Keratinocyte (primary cell): ENCODE measurements at regions not wholly inside any gene's neighbourhood (a gene's known extent, or its start where the extent isn't known, plus 50 kb on each side); places are given as distances from the start of the nearest gene placed in this dataset.

Experiments
- DNase-seq: peaks from one replicate; pipeline ENCODE4 v3.0.0-alpha.2; 2011; ENCODE audit warnings: low read depth, missing footprints, low spot score
- FAIRE-seq: peaks from 2 replicates; lab custom pipeline; 2011; peaks lifted over from hg19 to GRCh38; lab: Jason Lieb, UNC
- H2AFZ ChIP-seq: 2 replicates; pipeline ENCODE4 v1.6.0; 2012; ENCODE audit warnings: low read length, control low read depth, inconsistent platforms; ENCODE audit not compliant: control insufficient read depth
- H3K27ac ChIP-seq: 2 replicates; pipeline ENCODE4 v1.5.1; 2011; ENCODE audit warnings: low read length; ENCODE audit not compliant: control insufficient read depth, insufficient read depth
- H3K27me3 ChIP-seq: 3 replicates; pipeline ENCODE4 v1.6.0; 2011; ENCODE audit warnings: low read length; ENCODE audit not compliant: control insufficient read depth, insufficient read depth; ENCODE audit errors: extremely low read depth
- H3K36me3 ChIP-seq, 2 experiments: 2 replicates in 1 of 2; 3 replicates in 1 of 2; pipeline ENCODE4 v1.5.1; 2011; ENCODE audit warnings: low read length in 2 of 2, mild to moderate bottlenecking in 1 of 2; ENCODE audit not compliant: control insufficient read depth in 2 of 2, insufficient read depth in 2 of 2; ENCODE audit errors: extremely low read depth in 1 of 2
- H3K4me1 ChIP-seq: 3 replicates; pipeline ENCODE4 v1.5.1; 2011; ENCODE audit warnings: low read length; ENCODE audit not compliant: control insufficient read depth, insufficient read depth; ENCODE audit errors: extremely low read depth
- H3K4me2 ChIP-seq: 3 replicates; pipeline ENCODE4 v1.6.0; 2011; ENCODE audit warnings: low read depth, low read length; ENCODE audit not compliant: control insufficient read depth, insufficient read depth; ENCODE audit errors: extremely low read depth
- H3K4me3 ChIP-seq, 3 experiments: fragments of 200-600 bp in 1 of 3; sonication (generic) in 1 of 3; 2 replicates in 2 of 3; 3 replicates in 1 of 3; pipeline ENCODE4 v1.5.1; 2011 to 2016; ENCODE audit warnings: low read length in 3 of 3, mild to moderate bottlenecking in 3 of 3, control low read depth in 2 of 3, inconsistent platforms in 1 of 3, low read depth in 1 of 3, mixed read lengths in 1 of 3, mixed run types in 1 of 3, moderate library complexity in 1 of 3; ENCODE audit not compliant: control insufficient read depth in 2 of 3, insufficient read depth in 2 of 3; ENCODE audit errors: extremely low read depth in 1 of 3
- H3K79me2 ChIP-seq: 2 replicates; pipeline ENCODE4 v1.6.0; 2012; ENCODE audit warnings: low read length; ENCODE audit not compliant: control insufficient read depth, insufficient read depth
- H3K9ac ChIP-seq: 3 replicates; pipeline ENCODE4 v1.6.0; 2011; ENCODE audit warnings: low read length; ENCODE audit not compliant: control insufficient read depth, insufficient read depth; ENCODE audit errors: extremely low read depth
- H3K9me1 ChIP-seq: 3 replicates; pipeline ENCODE4 v1.6.0; 2011; ENCODE audit warnings: low read length; ENCODE audit not compliant: control insufficient read depth, insufficient read depth; ENCODE audit errors: extremely low read depth
- H3K9me3 ChIP-seq: 2 replicates; pipeline ENCODE4 v1.5.1; 2012; ENCODE audit warnings: low read depth, low read length; ENCODE audit not compliant: control insufficient read depth
- H4K20me1 ChIP-seq: 3 replicates; pipeline ENCODE4 v1.6.0; 2011; ENCODE audit warnings: low read length; ENCODE audit not compliant: control insufficient read depth, insufficient read depth; ENCODE audit errors: extremely low read depth
- EZH2 ChIP-seq: IDR thresholded peaks from one replicate; pipeline ENCODE4 v1.6.1; 2012; ENCODE audit warnings: inconsistent platforms, mild to moderate bottlenecking, low read length, moderate library complexity
- dilution Hi-C: fragments of 300-500 bp; cut with MboI; formaldehyde crosslinking; loops from one replicate; pipeline ENCODE4 v1.7.0; 2020; ENCODE audit warnings: low sequenced_read_pairs; ENCODE audit not compliant: extremely low pct_ligation_motif_present
- TF ChIP-seq, protein P1 (sequence below), 3 experiments: IDR thresholded peaks in 1 of 3; conservative IDR thresholded peaks in 1 of 3; optimal IDR thresholded peaks in 1 of 3; 2 replicates in 2 of 3; 3 replicates in 1 of 3; pipeline versions ENCODE3 to v1.5.1; 2011; ENCODE audit warnings: low read length in 3 of 3, mild to moderate bottlenecking in 3 of 3, moderate library complexity in 2 of 3, control low read depth in 1 of 3, inconsistent platforms in 1 of 3; ENCODE audit not compliant: insufficient read depth in 2 of 3; ENCODE audit errors: extremely low read depth in 1 of 3

DNA sequence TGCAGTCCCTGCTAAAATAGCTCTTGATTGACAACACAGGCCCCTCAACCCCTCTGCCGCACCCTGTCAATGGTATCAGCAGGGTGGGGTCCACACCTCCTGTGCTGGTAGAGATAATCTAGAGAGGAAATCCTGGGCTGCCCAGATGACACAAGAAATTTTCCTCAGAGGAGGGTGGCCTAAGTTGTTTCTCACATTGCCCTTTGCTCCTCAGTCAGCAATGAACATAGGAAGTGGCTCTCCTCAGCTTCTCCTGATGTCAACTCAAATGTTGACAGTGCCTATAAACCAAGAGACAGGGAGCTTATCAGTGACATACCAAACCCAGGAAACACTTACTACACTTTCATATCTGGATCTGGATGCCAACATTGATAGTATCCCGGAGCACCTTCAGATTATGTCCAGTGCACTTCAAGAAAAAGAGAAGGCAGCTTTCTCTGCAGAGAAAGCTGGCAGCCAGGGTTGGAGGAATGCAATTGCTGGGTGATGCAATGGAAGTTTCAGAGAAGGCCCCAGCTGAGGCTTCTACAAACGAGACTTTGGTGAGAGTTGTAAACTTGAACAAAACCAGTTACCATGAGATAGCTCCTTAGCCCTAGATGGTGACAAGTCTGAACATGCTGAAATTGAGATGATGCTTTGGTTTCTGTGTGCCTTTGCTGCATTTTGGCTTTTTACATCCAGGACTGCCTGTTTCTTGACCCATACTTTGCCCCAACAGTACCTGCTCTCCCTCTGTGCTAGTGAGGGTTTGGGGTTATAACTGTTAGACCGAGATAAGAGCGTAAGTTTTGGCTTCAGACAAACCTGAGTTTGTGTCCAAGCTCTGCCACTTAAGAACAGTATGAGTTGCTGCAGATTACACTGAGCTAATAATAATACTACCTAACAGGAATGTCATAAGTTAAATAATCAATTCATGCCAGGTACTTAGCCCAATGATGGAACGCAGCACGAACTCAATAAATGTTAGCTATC is 183.5 kb downstream of the NUAK1 start:
- Histone ChIP-seq H2AFZ (peak overlapping the region; percentile 2), H3K4me2 (no peak overlapping the region)

DNA sequence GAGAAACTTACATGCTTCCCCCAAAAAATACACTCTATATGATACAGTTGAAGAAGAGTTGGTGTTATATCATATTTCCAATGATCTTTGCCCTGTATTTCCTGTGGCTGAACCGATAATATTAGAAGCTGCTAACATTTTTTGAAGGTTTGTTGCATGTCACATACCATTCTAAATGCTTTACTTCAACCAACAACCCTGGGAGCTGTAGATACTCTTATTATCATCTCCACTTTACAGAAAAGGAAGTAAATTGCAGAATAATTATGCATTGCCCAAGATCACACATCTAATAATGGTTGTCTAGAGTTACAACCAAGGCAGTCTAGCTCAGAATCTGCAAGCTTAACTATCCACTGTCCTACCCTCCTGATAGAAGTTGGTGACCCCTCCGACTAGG is 182.8 kb downstream of the NUAK1 start:
- Histone ChIP-seq H3K4me1 (peaks cover 22% of the 10 kb centered on the region), H3K9me3 (no peaks in the 10 kb centered on the region), H3K4me2 (no peak overlapping the region), H2AFZ (no peak overlapping the region), H3K9ac (no peak overlapping the region), H3K36me3 (no peaks in the 10 kb centered on the region), H3K27me3 (no peaks in the 10 kb centered on the region), H3K27ac (no peak overlapping the region), H3K79me2 (no peaks in the 10 kb centered on the region), H4K20me1 (no peaks in the 10 kb centered on the region), H3K9me1 (no peaks in the 10 kb centered on the region), H3K4me3 (no peak overlapping the region)
- no peak for FAIRE-seq
- no peak for DNase-seq
- dilution Hi-C loops: no loop called here
- TF ChIP-seq, protein P1, sequence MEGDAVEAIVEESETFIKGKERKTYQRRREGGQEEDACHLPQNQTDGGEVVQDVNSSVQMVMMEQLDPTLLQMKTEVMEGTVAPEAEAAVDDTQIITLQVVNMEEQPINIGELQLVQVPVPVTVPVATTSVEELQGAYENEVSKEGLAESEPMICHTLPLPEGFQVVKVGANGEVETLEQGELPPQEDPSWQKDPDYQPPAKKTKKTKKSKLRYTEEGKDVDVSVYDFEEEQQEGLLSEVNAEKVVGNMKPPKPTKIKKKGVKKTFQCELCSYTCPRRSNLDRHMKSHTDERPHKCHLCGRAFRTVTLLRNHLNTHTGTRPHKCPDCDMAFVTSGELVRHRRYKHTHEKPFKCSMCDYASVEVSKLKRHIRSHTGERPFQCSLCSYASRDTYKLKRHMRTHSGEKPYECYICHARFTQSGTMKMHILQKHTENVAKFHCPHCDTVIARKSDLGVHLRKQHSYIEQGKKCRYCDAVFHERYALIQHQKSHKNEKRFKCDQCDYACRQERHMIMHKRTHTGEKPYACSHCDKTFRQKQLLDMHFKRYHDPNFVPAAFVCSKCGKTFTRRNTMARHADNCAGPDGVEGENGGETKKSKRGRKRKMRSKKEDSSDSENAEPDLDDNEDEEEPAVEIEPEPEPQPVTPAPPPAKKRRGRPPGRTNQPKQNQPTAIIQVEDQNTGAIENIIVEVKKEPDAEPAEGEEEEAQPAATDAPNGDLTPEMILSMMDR (optimal IDR thresholded peaks at IDR 0.05 in 1 of 3, IDR thresholded peaks at IDR 0.05 in 1 of 3, conservative IDR thresholded peaks at IDR 0.05 in 1 of 3; ENCODE audit: extremely low read depth in 1 of 3, insufficient read depth in 2 of 3, low read length in 3 of 3): no peak
- no peak for TF ChIP-seq EZH2

More for the DNA sequence above, 183.5 kb downstream of the NUAK1 start:
- no peak overlapping the region for H3K4me3 ChIP-seq
- dilution Hi-C loops: no loop called here
- H3K9ac ChIP-seq: no peak overlapping the region
- peaks cover 15% of the 10 kb centered on the region for H3K4me1 ChIP-seq
- no peaks in the 10 kb centered on the region for H3K9me1 ChIP-seq
- no peaks in the 10 kb centered on the region for H3K36me3 ChIP-seq
- H3K27ac ChIP-seq: no peak overlapping the region
- H4K20me1 ChIP-seq: no peaks in the 10 kb centered on the region
- H3K79me2 ChIP-seq: no peaks in the 10 kb centered on the region
- H3K27me3 ChIP-seq: no peaks in the 10 kb centered on the region
- TF ChIP-seq EZH2: no peak
- TF ChIP-seq, protein P1 (optimal IDR thresholded peaks at IDR 0.05 in 1 of 3, IDR thresholded peaks at IDR 0.05 in 1 of 3, conservative IDR thresholded peaks at IDR 0.05 in 1 of 3; ENCODE audit: extremely low read depth in 1 of 3, insufficient read depth in 2 of 3, low read length in 3 of 3): no peak
- DNase-seq (no peak), FAIRE-seq (peak; percentile 87)
- no peaks in the 10 kb centered on the region for H3K9me3 ChIP-seq
